ENCODE measurements at regions not wholly inside any gene's neighbourhood (a gene's known extent, or its start where the extent isn't known, plus 50 kb on each side); places are given as distances from the start of the nearest gene placed in this dataset.

DNA sequence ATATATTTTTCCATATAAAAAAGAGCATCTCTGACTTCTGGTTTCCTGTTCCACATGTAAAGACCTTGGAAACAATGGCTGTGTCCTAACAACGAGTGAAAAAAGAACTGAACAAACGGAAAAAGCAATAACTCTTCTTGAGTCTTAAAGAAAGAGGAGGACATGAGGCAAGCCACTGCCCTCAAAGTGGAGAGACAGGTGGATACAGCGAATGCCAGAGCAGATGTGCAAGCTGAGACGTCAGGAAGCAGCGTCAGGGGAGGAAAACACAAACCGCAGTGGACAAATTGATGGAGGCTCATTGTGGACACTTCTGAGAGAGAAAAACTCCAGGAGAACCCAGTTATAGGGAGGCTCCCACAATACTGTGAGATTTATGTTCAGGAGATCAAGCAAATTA lies 208.0 kb upstream of the MME start:
- TF ChIP-seq, protein P1, sequence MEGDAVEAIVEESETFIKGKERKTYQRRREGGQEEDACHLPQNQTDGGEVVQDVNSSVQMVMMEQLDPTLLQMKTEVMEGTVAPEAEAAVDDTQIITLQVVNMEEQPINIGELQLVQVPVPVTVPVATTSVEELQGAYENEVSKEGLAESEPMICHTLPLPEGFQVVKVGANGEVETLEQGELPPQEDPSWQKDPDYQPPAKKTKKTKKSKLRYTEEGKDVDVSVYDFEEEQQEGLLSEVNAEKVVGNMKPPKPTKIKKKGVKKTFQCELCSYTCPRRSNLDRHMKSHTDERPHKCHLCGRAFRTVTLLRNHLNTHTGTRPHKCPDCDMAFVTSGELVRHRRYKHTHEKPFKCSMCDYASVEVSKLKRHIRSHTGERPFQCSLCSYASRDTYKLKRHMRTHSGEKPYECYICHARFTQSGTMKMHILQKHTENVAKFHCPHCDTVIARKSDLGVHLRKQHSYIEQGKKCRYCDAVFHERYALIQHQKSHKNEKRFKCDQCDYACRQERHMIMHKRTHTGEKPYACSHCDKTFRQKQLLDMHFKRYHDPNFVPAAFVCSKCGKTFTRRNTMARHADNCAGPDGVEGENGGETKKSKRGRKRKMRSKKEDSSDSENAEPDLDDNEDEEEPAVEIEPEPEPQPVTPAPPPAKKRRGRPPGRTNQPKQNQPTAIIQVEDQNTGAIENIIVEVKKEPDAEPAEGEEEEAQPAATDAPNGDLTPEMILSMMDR (IDR thresholded peaks at IDR 0.05) = no peak
- no peak for TF ChIP-seq POLR2A (IDR thresholded peaks at IDR 0.05)

Measured in testis (tissue), 2 donors.